Middle frontal gyrus (tissue), 1 donor: ENCODE measurements at regions not wholly inside any gene's neighbourhood (a gene's known extent, or its start where the extent isn't known, plus 50 kb on each side); places are given as distances from the start of the nearest gene placed in this dataset.
"Not testable (repeated sequence)": the region's sequence is repeated elsewhere in the genome, so short reads cannot be mapped to it uniquely, and the experiment has no call there.

Experiments used
- DNase-seq: peaks from one replicate; pipeline ENCODE4 v3.0.0-alpha.2; 2015; ENCODE audit warnings: low spot score; ENCODE audit errors: extremely low spot score

DNA sequence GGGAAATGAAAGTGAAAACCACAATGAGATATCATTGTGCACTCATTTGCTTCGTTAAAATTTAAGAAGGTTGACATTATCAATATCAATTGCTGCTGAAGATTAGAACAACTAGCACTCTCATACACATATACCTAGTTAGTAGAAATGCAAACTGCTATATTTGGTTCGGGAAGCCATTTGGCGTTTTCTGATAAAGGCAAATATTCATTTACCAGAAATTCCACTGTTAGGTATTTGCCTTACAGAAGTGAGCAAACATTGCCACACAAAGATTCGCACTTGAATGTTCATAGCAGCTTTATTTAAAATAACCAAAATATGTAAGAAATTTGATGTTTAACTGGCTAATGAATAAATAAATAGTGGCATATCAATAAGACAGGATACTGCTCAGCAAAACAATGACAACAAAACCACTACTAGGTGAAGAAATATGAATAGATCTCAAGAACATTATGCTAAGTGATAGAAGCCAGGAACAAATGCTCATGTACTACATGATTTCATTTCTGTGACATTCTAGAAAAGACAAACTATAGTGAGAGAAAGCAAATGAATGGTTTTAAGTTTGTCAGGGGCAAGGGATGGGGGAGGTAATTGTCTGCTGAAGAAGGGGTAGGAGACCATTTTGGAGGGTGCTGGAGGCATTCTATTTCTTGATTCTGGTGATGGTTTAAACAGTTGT lies 387.8 kb downstream of the PTH2R start:
- DNase-seq: no peak

DNA sequence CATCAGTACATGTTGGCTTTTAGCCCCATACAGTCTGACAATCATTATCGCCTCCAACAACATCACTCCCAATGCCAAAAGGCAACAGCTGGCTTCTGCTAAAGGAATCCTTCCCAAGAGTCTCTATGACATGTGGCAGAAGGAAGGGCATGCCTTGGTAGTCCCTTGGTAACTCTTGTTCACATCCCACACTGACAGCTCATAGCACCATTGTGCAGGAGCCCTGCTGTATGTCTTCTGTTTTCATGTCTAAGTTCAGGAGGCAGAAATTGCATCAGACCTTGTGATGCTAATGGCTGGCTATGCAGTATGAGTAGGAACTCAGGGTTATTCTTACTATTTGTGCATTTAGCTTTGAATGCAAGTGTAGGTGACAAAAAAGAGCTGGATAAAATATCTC lies 392.1 kb downstream of the PTH2R start:
- no peak for DNase-seq

GRCh38 chr2:208799397-208799796 lies 392.8 kb downstream of the PTH2R start:
- DNase-seq: no peak

- not testable (repeated sequence) for DNase-seq
Observed at GRCh38 chr2:208800887-208801286, 394.3 kb downstream of the PTH2R start.

DNA sequence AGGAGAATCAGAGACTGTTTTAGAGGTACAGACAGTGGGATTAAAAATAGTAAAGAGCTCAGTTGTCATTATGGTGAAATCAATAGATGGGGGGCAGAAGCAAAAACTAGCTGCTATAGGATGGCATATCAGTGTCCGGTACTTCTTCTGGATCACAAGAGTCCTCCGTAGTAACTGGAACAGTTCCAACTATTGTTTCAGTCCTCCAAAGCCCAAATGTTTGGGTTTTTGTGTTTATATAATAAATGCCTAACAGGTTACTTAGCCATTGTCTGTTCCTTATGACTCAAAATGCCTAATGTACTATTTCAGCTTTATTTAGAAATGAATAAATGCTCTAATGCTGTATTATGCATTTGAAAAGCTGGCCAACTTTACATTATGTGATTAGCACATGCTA lies 401.2 kb downstream of the PTH2R start:
- DNase-seq: no peak

DNA sequence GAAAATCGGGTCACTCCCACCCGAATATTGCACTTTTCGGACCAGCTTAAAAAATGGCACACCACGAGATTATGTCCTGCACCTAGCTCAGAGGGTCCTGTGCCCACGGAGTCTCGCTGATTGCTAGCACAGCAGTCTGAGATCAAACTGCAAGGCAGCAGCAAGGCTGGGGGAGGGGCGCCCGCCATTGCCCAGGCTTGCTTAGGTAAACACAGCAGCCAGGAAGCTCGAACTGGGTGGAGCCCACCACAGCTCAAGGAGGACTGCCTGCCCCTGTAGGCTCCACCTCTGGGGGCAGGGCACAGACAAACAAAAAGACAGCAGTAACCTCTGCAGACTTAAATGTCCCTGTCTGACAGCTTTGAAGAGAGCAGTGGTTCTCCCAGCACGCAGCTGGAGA lies 405.3 kb downstream of the PTH2R start:
- DNase-seq: not testable (repeated sequence)

- no peak for DNase-seq
Observed at GRCh38 chr2:208819190-208819589, 412.6 kb downstream of the PTH2R start.

- no peak for DNase-seq
Observed at GRCh38 chr2:208820014-208820688, 413.6 kb downstream of the PTH2R start.

GRCh38 chr2:208827109-208827508 lies 420.5 kb downstream of the PTH2R start:
- DNase-seq: no peak

GRCh38 chr2:208827549-208828221 lies 421.1 kb downstream of the PTH2R start:
- no peak for DNase-seq

DNA sequence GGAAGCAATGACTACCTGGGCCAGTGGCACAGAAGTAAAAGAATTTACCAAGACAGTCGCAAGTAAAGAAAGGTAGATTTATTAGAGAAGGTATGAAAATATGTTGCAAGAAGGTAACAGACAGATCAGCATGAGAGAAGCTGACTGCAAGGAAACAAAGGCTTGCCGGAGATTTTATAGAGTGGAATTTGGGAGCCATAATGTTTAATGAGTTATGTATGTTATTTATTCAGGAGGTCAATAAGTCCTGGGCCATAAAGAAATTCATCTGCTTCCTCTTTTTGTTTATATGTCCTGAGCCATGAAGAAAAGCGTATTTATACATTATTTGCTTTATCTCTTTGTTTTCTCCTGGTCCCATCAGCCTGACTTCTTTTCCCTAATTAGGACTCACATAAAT lies 423.6 kb downstream of the PTH2R start:
- DNase-seq: no peak

- no peak for DNase-seq
Observed at GRCh38 chr2:208847651-208848050, 441.1 kb downstream of the PTH2R start.

DNA sequence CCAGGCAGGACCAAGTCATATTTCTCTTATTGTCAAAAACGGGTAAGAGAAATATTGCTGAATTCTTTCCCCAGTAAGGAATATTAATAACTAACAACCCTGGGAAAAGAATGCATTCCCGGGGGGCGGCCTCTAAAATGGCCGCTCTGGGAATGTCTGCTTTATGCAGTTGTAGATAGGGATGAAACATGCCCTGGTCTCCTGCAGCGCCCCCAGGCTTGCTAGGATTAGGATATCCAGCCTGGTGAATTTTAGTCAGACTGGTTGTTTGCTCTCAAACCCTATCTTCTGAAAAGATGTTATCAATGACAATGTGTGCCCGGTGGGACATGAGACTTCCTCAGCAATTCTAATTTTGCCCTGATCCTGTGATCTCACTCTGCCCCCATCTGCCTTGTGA lies 448.1 kb downstream of the PTH2R start:
- no peak for DNase-seq

- DNase-seq: no peak
Observed at GRCh38 chr2:208867374-208867773, 460.8 kb downstream of the PTH2R start.

GRCh38 chr2:208872591-208872990 lies 466.0 kb downstream of the PTH2R start:
- no peak for DNase-seq

DNA sequence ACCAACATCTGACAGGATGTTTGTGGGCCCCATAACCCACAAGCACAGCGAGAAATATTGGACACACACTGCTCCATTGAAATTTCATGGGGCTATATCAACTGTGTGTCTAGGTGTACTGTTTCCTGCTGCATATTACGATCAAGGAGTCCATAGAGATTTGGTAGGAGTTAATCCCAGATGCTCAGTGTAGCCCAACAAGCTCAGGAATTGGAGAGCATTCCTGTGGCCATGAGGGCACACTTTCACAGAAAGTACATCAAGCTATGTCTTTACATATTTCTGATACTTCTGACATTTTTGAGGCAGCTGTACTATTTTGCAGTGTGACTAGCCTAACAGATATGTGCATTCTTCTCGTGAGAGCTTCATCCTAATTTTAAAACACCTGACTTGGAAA lies 473.1 kb downstream of the PTH2R start:
- DNase-seq: no peak

- no peak for DNase-seq
Observed at GRCh38 chr2:208880171-208880570, 473.6 kb downstream of the PTH2R start.

DNA sequence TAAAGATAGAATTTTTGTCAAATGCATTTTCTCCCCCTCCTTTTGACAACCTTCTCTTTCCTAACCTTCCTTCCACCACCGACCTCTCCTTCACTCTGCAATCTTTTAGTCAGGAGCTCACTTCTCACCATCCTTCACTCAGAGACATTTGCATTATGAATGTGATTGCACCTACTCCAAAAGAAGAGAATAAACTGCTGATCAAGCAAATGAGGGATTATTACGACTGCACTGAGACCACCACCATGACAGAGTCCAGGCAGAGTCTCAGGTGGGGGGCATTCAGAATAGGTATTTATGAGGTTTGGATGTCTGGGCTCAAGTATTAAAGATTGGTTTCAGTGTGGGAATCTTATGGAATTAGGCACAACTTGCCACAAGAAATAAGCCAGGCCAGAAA lies 483.9 kb downstream of the PTH2R start:
- DNase-seq: no peak

DNA sequence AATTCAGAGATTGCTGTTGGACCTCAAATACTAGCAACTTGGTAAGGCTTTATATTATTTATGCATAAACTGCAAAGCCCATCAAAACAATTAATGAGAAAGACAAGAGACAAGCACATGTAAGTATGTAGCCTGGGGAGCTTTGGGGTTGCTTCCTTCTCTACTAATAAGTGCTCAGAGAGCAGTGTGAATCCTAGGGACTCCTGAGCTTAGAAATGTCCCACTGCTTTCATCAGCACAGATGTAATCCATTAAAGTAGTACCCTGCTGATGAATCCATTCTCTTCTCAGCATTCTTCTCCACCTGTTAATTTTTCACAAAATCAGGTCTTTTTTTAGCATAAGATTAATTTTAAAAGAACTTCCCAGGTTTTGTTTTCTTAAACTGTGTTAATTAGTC lies 485.6 kb downstream of the PTH2R start:
- DNase-seq: no peak

DNA sequence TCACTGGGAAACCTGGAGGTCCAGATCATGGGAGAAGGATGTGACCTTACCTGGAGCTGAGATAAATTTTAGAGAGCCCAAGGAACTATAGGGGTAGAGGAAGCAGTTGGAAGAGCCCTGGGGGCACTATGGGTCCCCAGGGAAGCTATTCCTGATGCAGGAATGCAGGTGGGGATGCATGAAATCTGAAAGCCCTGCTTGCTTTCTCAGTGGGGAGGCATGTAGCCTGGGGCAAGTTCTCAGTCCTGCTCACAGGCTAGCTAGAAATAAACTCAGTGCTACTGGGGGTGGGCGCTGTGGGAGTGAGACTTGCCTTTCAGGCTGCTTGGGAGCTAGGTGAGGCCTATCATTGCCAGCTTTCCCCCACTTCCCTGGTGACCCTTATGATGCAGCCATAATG lies 499.7 kb downstream of the PTH2R start:
- DNase-seq: no peak

DNA sequence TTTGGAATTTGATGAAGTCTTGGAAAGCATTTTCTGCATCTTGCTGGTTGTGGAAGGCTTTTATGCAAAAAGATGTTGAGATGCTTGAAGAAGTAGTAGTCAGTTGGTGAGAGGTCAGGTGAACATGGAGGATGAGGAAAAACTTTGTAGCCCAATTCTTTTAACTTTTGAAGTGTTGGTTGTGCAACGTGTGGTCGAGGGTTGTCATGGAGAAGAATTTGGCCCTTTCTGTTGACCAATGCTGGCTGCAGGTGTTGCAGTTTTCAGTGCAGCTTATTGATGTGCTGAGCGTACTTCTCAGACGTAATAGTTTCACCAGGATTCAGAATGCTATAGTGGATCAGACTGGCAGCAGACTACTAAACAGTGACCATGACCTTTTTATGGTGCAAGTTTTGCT lies 508.4 kb upstream of the MAP2 start:
- no peak for DNase-seq

DNA sequence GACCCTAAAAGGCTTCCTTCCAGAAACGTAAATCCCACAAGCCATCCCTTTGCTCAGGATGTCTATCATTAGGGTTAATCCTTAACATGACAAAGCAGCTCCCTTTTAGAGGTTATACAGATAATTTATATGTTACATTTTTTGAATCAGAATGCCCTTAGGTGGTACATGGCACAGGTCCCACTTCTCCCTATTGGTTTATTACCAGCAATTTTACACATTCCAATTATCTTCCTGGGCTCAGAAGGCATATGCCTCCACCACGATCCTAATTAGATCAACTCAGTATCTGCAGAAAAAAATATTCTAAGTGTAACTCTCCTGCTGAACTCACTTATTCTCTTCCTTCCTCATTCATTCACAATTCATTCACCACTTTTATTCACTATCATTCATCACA lies 507.0 kb upstream of the MAP2 start:
- DNase-seq: no peak

DNA sequence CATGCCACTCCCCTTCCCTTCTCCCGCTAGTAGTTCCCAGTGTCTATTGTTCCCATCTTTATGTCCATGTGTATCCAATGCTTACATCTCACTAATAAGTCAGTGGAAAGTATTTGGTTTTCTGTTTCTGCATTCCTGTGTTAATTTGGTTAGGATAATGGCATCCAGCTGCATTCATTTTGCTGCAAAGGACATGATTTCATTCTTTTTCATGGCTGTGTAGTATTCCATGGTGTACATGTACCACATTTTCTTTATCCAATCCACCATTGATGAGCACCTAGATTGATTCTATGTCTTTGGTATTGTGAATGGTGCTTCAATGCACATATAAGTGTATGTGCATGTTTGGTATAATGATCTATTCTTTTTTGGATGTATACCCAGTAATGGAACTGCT lies 502.5 kb upstream of the MAP2 start:
- DNase-seq: not testable (repeated sequence)
